ENCODE measurements at regions not wholly inside any gene's neighbourhood (a gene's known extent, or its start where the extent isn't known, plus 50 kb on each side); places are given as distances from the start of the nearest gene placed in this dataset.

GRCh38 chr3:28856796-28857195 lies 424.1 kb upstream of the RBMS3 start:
- no peak overlapping the region for H2BK15ac ChIP-seq (ENCODE audit: low read length)
- H2BK5ac ChIP-seq (ENCODE audit: low read length): no peak overlapping the region
- H2AK5ac ChIP-seq (ENCODE audit: low read depth, low read length): no peak overlapping the region
- no peak overlapping the region for H3K9ac ChIP-seq (ENCODE audit: low read depth, low read length, poor library complexity)
- WGBS, 2 donors (ENCODE audit: extremely low coverage in 2 of 2, insufficient read length in 2 of 2, insufficient replicate concordance in 1 of 2): no CpG with 5 or more reads among the region's 3 CpGs
- H3K36me3 ChIP-seq (replicated peaks in 1 of 2; ENCODE audit: control insufficient read depth in 2 of 2, insufficient read depth in 2 of 2, low read length in 2 of 2): no peaks in the 10 kb centered on the region
- H3K4me2 ChIP-seq (ENCODE audit: insufficient read depth, low read length, poor library complexity, severe bottlenecking): no peak overlapping the region
- no peak overlapping the region for H3K4me3 ChIP-seq (ENCODE audit: low read length in 2 of 2)
- no peak overlapping the region for H2AFZ ChIP-seq (ENCODE audit: low read length)
- H3K9me3 ChIP-seq (replicated peaks in 1 of 2; ENCODE audit: control insufficient read depth in 2 of 2, insufficient read depth in 1 of 2, low read depth in 1 of 2, low read length in 2 of 2): no peaks in the 10 kb centered on the region
- no peak overlapping the region for H3K27ac ChIP-seq (replicated peaks; ENCODE audit: low read length)
- no peaks in the 10 kb centered on the region for H3K79me1 ChIP-seq (ENCODE audit: low read depth, low read length)
- DNase-seq (ENCODE audit: low spot score): no peak
- H4K8ac ChIP-seq (ENCODE audit: low read depth, low read length): no peak overlapping the region
- H2BK120ac ChIP-seq (ENCODE audit: low read depth, low read length): no peak overlapping the region
- no peak overlapping the region for H3K23ac ChIP-seq (ENCODE audit: low read depth, low read length, poor library complexity)
- H3K4me1 ChIP-seq (ENCODE audit: control insufficient read depth in 2 of 2, insufficient read depth in 1 of 2, low read depth in 1 of 2, low read length in 2 of 2): no peaks in the 10 kb centered on the region
- no peak overlapping the region for H3K18ac ChIP-seq (ENCODE audit: low read length)
- no peak overlapping the region for H4K91ac ChIP-seq (ENCODE audit: low read depth, low read length, poor library complexity)
- H3K14ac ChIP-seq (ENCODE audit: low read length): no peak overlapping the region
- H3K27me3 ChIP-seq (ENCODE audit: control insufficient read depth in 3 of 3, insufficient read depth in 3 of 3, low read depth in 1 of 3, low read length in 3 of 3): no peaks in the 10 kb centered on the region
- H2BK12ac ChIP-seq (ENCODE audit: low read length): no peak overlapping the region
- no peak overlapping the region for H3K4ac ChIP-seq (ENCODE audit: low read length)

- Histone ChIP-seq H3K4me3 (ENCODE audit: low read length in 2 of 2) (no peak overlapping the region), H3K4me2 (ENCODE audit: insufficient read depth, low read length, poor library complexity, severe bottlenecking) (no peak overlapping the region), H2BK5ac (ENCODE audit: low read length) (no peak overlapping the region), H3K18ac (ENCODE audit: low read length) (no peak overlapping the region), H4K8ac (ENCODE audit: low read depth, low read length) (no peak overlapping the region), H2AK5ac (ENCODE audit: low read depth, low read length) (no peak overlapping the region), H3K27me3 (ENCODE audit: control insufficient read depth in 3 of 3, insufficient read depth in 3 of 3, low read depth in 1 of 3, low read length in 3 of 3) (no peaks in the 10 kb centered on the region), H3K27ac (replicated peaks; ENCODE audit: low read length) (no peak overlapping the region), H2AFZ (ENCODE audit: low read length) (no peak overlapping the region), H3K79me1 (ENCODE audit: low read depth, low read length) (no peaks in the 10 kb centered on the region), H3K23ac (ENCODE audit: low read depth, low read length, poor library complexity) (no peak overlapping the region), H2BK120ac (ENCODE audit: low read depth, low read length) (no peak overlapping the region), H3K14ac (ENCODE audit: low read length) (no peak overlapping the region), H2BK12ac (ENCODE audit: low read length) (no peak overlapping the region), H3K9me3 (replicated peaks in 1 of 2; ENCODE audit: control insufficient read depth in 2 of 2, insufficient read depth in 1 of 2, low read depth in 1 of 2, low read length in 2 of 2) (no peaks in the 10 kb centered on the region), H3K9ac (ENCODE audit: low read depth, low read length, poor library complexity) (no peak overlapping the region), H3K4ac (ENCODE audit: low read length) (no peak overlapping the region), H2BK15ac (ENCODE audit: low read length) (no peak overlapping the region), H3K4me1 (ENCODE audit: control insufficient read depth in 2 of 2, insufficient read depth in 1 of 2, low read depth in 1 of 2, low read length in 2 of 2) (no peaks in the 10 kb centered on the region), H4K91ac (ENCODE audit: low read depth, low read length, poor library complexity) (no peak overlapping the region), H3K36me3 (replicated peaks in 1 of 2; ENCODE audit: control insufficient read depth in 2 of 2, insufficient read depth in 2 of 2, low read length in 2 of 2) (no peaks in the 10 kb centered on the region)
- no peak for DNase-seq (ENCODE audit: low spot score)
Observed at GRCh38 chr3:28859897-28860296, 421.0 kb upstream of the RBMS3 start.

DNA sequence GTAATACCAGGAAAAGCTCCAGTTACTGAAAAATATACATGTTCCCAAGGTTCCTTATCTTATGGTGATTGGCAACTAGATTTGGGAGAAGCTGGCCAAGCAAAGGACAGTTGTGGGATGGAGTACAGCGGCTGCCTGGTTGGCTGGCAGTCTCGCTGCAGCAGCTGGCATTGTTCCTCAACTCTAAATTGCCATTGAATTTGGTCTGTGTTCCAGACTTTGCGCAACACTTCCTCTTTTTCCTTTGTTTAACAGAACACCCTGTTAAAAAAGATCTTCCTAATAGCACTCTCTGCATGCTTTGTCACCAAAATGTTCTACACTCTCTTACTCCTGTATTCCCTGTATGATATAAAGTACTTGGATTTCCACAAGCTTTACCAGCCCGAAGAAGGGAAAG lies 420.6 kb upstream of the RBMS3 start:
- Histone ChIP-seq H3K36me3 (replicated peaks in 1 of 2; ENCODE audit: control insufficient read depth in 2 of 2, insufficient read depth in 2 of 2, low read length in 2 of 2) (no peaks in the 10 kb centered on the region), H2BK15ac (ENCODE audit: low read length) (no peak overlapping the region), H3K23ac (ENCODE audit: low read depth, low read length, poor library complexity) (no peak overlapping the region), H3K18ac (ENCODE audit: low read length) (no peak overlapping the region), H2BK120ac (ENCODE audit: low read depth, low read length) (no peak overlapping the region), H2AK5ac (ENCODE audit: low read depth, low read length) (no peak overlapping the region), H3K27me3 (ENCODE audit: control insufficient read depth in 3 of 3, insufficient read depth in 3 of 3, low read depth in 1 of 3, low read length in 3 of 3) (no peaks in the 10 kb centered on the region), H3K79me1 (ENCODE audit: low read depth, low read length) (no peaks in the 10 kb centered on the region), H3K4me1 (ENCODE audit: control insufficient read depth in 2 of 2, insufficient read depth in 1 of 2, low read depth in 1 of 2, low read length in 2 of 2) (no peaks in the 10 kb centered on the region), H3K4me2 (ENCODE audit: insufficient read depth, low read length, poor library complexity, severe bottlenecking) (no peak overlapping the region), H4K8ac (ENCODE audit: low read depth, low read length) (no peak overlapping the region), H3K27ac (replicated peaks; ENCODE audit: low read length) (no peak overlapping the region), H2AFZ (ENCODE audit: low read length) (no peak overlapping the region), H3K9ac (ENCODE audit: low read depth, low read length, poor library complexity) (no peak overlapping the region), H3K9me3 (replicated peaks in 1 of 2; ENCODE audit: control insufficient read depth in 2 of 2, insufficient read depth in 1 of 2, low read depth in 1 of 2, low read length in 2 of 2) (no peaks in the 10 kb centered on the region), H3K4ac (ENCODE audit: low read length) (no peak overlapping the region), H3K14ac (ENCODE audit: low read length) (no peak overlapping the region), H2BK12ac (ENCODE audit: low read length) (no peak overlapping the region), H3K4me3 (ENCODE audit: low read length in 2 of 2) (no peak overlapping the region), H4K91ac (ENCODE audit: low read depth, low read length, poor library complexity) (no peak overlapping the region), H2BK5ac (ENCODE audit: low read length) (no peak overlapping the region)
- no CpG with 5 or more reads among the region's 4 CpGs for WGBS, 2 donors (ENCODE audit: extremely low coverage in 2 of 2, insufficient read length in 2 of 2, insufficient replicate concordance in 1 of 2)
- no peak for DNase-seq (ENCODE audit: low spot score)

DNA sequence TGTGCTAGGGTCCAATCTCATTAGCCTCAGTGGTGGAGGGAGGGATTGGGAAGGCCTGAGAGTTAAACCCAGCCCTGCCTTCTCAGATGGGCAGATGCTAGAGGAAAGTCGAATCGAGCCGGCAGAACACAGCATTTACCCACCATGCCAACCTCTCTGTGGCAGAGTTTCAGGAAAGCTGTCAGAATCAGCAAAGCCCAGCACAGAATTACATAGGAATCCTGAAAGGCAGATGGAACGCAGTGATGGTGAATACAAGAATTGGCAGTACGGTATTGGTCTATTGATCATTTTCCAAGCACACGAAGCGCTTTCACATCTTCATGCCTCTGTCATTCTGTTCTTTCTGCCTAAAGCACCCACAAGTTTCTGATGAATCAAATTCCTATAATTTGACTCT lies 417.7 kb upstream of the RBMS3 start:
- WGBS, 2 donors (ENCODE audit: extremely low coverage in 2 of 2, insufficient read length in 2 of 2, insufficient replicate concordance in 1 of 2): no CpG with 5 or more reads among the region's 7 CpGs
- Histone ChIP-seq H2AFZ (ENCODE audit: low read length) (no peak overlapping the region), H2BK15ac (ENCODE audit: low read length) (no peak overlapping the region)

More for the DNA sequence above, 417.7 kb upstream of the RBMS3 start:
- peaks cover 2 to 3% of the 10 kb centered on the region in 2 donors for H3K4me1 ChIP-seq (ENCODE audit: control insufficient read depth in 2 of 2, insufficient read depth in 1 of 2, low read depth in 1 of 2, low read length in 2 of 2)
- H3K9ac ChIP-seq (ENCODE audit: low read depth, low read length, poor library complexity): no peak overlapping the region
- H3K18ac ChIP-seq (ENCODE audit: low read length): no peak overlapping the region
- no peak overlapping the region for H4K8ac ChIP-seq (ENCODE audit: low read depth, low read length)
- no peak overlapping the region for H4K91ac ChIP-seq (ENCODE audit: low read depth, low read length, poor library complexity)
- no peak for DNase-seq (ENCODE audit: low spot score)
- H3K79me1 ChIP-seq (ENCODE audit: low read depth, low read length): no peaks in the 10 kb centered on the region
- H3K36me3 ChIP-seq (replicated peaks in 1 of 2; ENCODE audit: control insufficient read depth in 2 of 2, insufficient read depth in 2 of 2, low read length in 2 of 2): no peaks in the 10 kb centered on the region
- no peak overlapping the region for H2BK120ac ChIP-seq (ENCODE audit: low read depth, low read length)
- H2BK5ac ChIP-seq (ENCODE audit: low read length): no peak overlapping the region
- H3K4ac ChIP-seq (ENCODE audit: low read length): no peak overlapping the region
- H3K27me3 ChIP-seq (ENCODE audit: control insufficient read depth in 3 of 3, insufficient read depth in 3 of 3, low read depth in 1 of 3, low read length in 3 of 3): no peaks in the 10 kb centered on the region
- H3K9me3 ChIP-seq (replicated peaks in 1 of 2; ENCODE audit: control insufficient read depth in 2 of 2, insufficient read depth in 1 of 2, low read depth in 1 of 2, low read length in 2 of 2): no peaks in the 10 kb centered on the region
- H3K4me3 ChIP-seq (ENCODE audit: low read length in 2 of 2): no peak overlapping the region
- H3K14ac ChIP-seq (ENCODE audit: low read length): no peak overlapping the region
- no peak overlapping the region for H3K23ac ChIP-seq (ENCODE audit: low read depth, low read length, poor library complexity)
- H2BK12ac ChIP-seq (ENCODE audit: low read length): no peak overlapping the region
- no peak overlapping the region for H2AK5ac ChIP-seq (ENCODE audit: low read depth, low read length)
- no peak overlapping the region for H3K4me2 ChIP-seq (ENCODE audit: insufficient read depth, low read length, poor library complexity, severe bottlenecking)
- H3K27ac ChIP-seq (replicated peaks; ENCODE audit: low read length): no peak overlapping the region
